ENCODE measurements at regions not wholly inside any gene's neighbourhood (a gene's known extent, or its start where the extent isn't known, plus 50 kb on each side); places are given as distances from the start of the nearest gene placed in this dataset.

DNA sequence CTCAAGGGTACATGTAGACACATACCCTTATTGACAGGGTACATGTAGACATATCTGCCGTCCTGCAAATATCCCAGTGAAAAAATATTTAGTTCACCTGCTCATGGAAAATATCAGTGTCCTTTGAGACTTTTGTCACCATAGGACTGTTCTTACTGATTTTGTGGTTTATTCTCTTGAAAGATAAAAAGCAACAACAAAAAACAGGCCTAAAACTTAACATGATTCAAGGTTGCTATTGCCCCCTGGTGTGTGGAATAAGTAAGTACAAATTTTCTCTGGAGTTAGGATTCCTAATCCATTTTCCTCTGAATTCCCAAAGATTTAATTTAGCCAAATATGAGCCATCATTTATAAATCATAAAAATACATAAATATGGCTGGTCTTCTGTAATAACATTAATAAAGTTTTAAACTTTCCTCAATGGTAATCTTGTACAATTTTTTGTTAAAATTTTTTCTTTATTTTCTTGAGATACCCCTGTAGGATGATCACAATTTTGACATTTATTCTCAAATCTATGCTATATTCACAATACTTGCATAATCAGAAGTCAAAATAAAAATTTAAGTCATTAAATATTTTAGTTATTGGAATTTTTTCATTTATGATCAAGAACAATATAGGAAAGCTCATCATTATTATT is 741.4 kb upstream of the POT1 start:
- Mint-ChIP-seq H3K4me1 (no peaks in the 10 kb centered on the region), H3K36me3 (ENCODE audit: low read depth) (no peaks in the 10 kb centered on the region), H3K4me3 (no peak overlapping the region), H3K27me3 (ENCODE audit: insufficient read depth, low read depth, poor library complexity) (no peaks in the 10 kb centered on the region), H3K27ac (no peak overlapping the region), H3K9me3 (no peaks in the 10 kb centered on the region)
- Histone ChIP-seq H3K79me2 (replicated peaks; ENCODE audit: insufficient read depth) (no peaks in the 10 kb centered on the region), H3K4me2 (no peak overlapping the region), H3K4me1 (ENCODE audit: insufficient read depth) (no peaks in the 10 kb centered on the region), H3K9me2 (ENCODE audit: insufficient read depth) (no peaks in the 10 kb centered on the region), H3K36me3 (ENCODE audit: insufficient read depth) (no peaks in the 10 kb centered on the region), H4K20me1 (replicated peaks; ENCODE audit: insufficient read depth) (no peaks in the 10 kb centered on the region), H3K4me3 (no peak overlapping the region), H2AFZ (no peak overlapping the region), H3F3A (replicated peaks; ENCODE audit: low read depth) (no peaks in the 10 kb centered on the region), H3K27ac (ENCODE audit: low read depth) (no peak overlapping the region), H3K27me3 (ENCODE audit: insufficient read depth) (no peaks in the 10 kb centered on the region)
- TF ChIP-seq, protein P1, sequence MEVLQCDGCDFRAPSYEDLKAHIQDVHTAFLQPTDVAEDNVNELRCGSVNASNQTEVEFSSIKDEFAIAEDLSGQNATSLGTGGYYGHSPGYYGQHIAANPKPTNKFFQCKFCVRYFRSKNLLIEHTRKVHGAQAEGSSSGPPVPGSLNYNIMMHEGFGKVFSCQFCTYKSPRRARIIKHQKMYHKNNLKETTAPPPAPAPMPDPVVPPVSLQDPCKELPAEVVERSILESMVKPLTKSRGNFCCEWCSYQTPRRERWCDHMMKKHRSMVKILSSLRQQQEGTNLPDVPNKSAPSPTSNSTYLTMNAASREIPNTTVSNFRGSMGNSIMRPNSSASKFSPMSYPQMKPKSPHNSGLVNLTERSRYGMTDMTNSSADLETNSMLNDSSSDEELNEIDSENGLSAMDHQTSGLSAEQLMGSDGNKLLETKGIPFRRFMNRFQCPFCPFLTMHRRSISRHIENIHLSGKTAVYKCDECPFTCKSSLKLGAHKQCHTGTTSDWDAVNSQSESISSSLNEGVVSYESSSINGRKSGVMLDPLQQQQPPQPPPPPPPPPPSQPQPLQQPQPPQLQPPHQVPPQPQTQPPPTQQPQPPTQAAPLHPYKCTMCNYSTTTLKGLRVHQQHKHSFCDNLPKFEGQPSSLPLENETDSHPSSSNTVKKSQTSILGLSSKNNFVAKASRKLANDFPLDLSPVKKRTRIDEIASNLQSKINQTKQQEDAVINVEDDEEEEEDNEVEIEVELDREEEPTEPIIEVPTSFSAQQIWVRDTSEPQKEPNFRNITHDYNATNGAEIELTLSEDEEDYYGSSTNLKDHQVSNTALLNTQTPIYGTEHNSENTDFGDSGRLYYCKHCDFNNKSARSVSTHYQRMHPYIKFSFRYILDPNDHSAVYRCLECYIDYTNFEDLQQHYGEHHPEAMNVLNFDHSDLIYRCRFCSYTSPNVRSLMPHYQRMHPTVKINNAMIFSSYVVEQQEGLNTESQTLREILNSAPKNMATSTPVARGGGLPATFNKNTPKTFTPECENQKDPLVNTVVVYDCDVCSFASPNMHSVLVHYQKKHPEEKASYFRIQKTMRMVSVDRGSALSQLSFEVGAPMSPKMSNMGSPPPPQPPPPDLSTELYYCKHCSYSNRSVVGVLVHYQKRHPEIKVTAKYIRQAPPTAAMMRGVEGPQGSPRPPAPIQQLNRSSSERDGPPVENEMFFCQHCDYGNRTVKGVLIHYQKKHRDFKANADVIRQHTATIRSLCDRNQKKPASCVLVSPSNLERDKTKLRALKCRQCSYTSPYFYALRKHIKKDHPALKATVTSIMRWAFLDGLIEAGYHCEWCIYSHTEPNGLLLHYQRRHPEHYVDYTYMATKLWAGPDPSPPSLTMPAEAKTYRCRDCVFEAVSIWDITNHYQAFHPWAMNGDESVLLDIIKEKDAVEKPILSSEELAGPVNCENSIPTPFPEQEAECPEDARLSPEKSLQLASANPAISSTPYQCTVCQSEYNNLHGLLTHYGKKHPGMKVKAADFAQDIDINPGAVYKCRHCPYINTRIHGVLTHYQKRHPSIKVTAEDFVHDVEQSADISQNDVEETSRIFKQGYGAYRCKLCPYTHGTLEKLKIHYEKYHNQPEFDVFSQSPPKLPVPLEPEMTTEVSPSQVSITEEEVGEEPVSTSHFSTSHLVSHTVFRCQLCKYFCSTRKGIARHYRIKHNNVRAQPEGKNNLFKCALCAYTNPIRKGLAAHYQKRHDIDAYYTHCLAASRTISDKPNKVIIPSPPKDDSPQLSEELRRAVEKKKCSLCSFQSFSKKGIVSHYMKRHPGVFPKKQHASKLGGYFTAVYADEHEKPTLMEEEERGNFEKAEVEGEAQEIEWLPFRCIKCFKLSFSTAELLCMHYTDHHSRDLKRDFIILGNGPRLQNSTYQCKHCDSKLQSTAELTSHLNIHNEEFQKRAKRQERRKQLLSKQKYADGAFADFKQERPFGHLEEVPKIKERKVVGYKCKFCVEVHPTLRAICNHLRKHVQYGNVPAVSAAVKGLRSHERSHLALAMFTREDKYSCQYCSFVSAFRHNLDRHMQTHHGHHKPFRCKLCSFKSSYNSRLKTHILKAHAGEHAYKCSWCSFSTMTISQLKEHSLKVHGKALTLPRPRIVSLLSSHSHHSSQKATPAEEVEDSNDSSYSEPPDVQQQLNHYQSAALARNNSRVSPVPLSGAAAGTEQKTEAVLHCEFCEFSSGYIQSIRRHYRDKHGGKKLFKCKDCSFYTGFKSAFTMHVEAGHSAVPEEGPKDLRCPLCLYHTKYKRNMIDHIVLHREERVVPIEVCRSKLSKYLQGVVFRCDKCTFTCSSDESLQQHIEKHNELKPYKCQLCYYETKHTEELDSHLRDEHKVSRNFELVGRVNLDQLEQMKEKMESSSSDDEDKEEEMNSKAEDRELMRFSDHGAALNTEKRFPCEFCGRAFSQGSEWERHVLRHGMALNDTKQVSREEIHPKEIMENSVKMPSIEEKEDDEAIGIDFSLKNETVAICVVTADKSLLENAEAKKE (CRISPR knock-in tag; IDR thresholded peaks at IDR 0.05) = no peak
- TF ChIP-seq NANOG (IDR thresholded peaks at IDR 0.05; ENCODE audit: borderline replicate concordance) (no peak), EZH2phosphoT487 (IDR thresholded peaks at IDR 0.05; ENCODE audit: unreplicated experiment) (no peak), JUNB (IDR thresholded peaks at IDR 0.05; ENCODE audit: unreplicated experiment) (no peak), POLR2AphosphoS5 (IDR thresholded peaks at IDR 0.05; ENCODE audit: low read depth) (no peak)
- TF ChIP-seq, protein P2, sequence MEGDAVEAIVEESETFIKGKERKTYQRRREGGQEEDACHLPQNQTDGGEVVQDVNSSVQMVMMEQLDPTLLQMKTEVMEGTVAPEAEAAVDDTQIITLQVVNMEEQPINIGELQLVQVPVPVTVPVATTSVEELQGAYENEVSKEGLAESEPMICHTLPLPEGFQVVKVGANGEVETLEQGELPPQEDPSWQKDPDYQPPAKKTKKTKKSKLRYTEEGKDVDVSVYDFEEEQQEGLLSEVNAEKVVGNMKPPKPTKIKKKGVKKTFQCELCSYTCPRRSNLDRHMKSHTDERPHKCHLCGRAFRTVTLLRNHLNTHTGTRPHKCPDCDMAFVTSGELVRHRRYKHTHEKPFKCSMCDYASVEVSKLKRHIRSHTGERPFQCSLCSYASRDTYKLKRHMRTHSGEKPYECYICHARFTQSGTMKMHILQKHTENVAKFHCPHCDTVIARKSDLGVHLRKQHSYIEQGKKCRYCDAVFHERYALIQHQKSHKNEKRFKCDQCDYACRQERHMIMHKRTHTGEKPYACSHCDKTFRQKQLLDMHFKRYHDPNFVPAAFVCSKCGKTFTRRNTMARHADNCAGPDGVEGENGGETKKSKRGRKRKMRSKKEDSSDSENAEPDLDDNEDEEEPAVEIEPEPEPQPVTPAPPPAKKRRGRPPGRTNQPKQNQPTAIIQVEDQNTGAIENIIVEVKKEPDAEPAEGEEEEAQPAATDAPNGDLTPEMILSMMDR (conservative IDR thresholded peaks at IDR 0.05; ENCODE audit: low read depth in 2 of 2) = peak; percentile 60 to 79
- TF ChIP-seq, protein P3, sequence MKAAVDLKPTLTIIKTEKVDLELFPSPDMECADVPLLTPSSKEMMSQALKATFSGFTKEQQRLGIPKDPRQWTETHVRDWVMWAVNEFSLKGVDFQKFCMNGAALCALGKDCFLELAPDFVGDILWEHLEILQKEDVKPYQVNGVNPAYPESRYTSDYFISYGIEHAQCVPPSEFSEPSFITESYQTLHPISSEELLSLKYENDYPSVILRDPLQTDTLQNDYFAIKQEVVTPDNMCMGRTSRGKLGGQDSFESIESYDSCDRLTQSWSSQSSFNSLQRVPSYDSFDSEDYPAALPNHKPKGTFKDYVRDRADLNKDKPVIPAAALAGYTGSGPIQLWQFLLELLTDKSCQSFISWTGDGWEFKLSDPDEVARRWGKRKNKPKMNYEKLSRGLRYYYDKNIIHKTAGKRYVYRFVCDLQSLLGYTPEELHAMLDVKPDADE (IDR thresholded peaks at IDR 0.05) = no peak
- DNase-seq (ENCODE audit: low spot score) (peak; percentile 66), ATAC-seq (no peak)

Measured in GM23338 (cell line).